ENCODE measurements at regions not wholly inside any gene's neighbourhood (a gene's known extent, or its start where the extent isn't known, plus 50 kb on each side); places are given as distances from the start of the nearest gene placed in this dataset.
A peak's percentile ranks its signal among the peaks of the same experiment; 100 is the strongest.

DNA sequence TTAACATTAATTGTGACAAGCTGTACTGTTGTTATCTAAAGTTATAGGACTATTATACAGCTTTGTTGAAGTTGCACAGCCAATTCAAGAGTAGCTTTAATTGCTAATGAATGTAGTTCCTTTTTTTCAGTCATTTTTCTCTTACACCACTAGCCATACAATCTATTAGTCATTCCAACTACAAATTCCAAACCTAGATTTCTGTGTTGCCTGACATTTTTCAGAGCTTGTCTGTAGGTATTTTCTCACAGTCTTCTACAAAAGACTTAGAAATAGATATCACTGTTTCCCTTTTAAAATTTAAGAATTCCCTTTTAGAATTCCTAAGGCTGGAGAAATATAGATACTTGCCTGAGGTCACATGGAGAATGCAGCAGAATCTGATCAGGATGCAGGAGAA is 307.0 kb upstream of the HS3ST1 start:
- no peak overlapping the region for H3K4me2 ChIP-seq
- H3K27me3 ChIP-seq (ENCODE audit: insufficient read depth, low read depth): no peaks in the 10 kb centered on the region
- H3K9me2 ChIP-seq (ENCODE audit: insufficient read depth): no peaks in the 10 kb centered on the region
- CTCF ChIA-PET: no interaction called here
- no peaks in the 10 kb centered on the region for H3K79me2 ChIP-seq (ENCODE audit: low read depth)
- POLR2A ChIA-PET (ENCODE audit: unreplicated experiment): no interaction called here
- no peak overlapping the region for H2AFZ ChIP-seq
- H3F3A ChIP-seq (ENCODE audit: insufficient read depth, low read depth): peaks cover 2% of the 10 kb centered on the region; the same call in 1 of the 2 replicates
- H3K9me3 ChIP-seq (ENCODE audit: insufficient read depth, low read depth): 0 out of 2 replicates have a peak, but pooled peaks cover 2% of the 10 kb centered on the region
- intact Hi-C loops (cut with micrococcal nuclease; ENCODE audit: unreplicated experiment): no loop called here
- TF ChIP-seq, protein P1, sequence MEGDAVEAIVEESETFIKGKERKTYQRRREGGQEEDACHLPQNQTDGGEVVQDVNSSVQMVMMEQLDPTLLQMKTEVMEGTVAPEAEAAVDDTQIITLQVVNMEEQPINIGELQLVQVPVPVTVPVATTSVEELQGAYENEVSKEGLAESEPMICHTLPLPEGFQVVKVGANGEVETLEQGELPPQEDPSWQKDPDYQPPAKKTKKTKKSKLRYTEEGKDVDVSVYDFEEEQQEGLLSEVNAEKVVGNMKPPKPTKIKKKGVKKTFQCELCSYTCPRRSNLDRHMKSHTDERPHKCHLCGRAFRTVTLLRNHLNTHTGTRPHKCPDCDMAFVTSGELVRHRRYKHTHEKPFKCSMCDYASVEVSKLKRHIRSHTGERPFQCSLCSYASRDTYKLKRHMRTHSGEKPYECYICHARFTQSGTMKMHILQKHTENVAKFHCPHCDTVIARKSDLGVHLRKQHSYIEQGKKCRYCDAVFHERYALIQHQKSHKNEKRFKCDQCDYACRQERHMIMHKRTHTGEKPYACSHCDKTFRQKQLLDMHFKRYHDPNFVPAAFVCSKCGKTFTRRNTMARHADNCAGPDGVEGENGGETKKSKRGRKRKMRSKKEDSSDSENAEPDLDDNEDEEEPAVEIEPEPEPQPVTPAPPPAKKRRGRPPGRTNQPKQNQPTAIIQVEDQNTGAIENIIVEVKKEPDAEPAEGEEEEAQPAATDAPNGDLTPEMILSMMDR (conservative IDR thresholded peaks at IDR 0.05): no peak
- no peak for TF ChIP-seq EZH2 (IDR thresholded peaks at IDR 0.05; ENCODE audit: low read depth)
- DNase-seq: no peak
- no peak overlapping the region for H3K4me3 ChIP-seq
- no TSS peak for BruUV-seq (replicated peaks)
- no peak overlapping the region for H3K27ac ChIP-seq
- no peaks in the 10 kb centered on the region for H4K20me1 ChIP-seq (ENCODE audit: insufficient read depth)
- H3K4me1 ChIP-seq (replicated peaks; ENCODE audit: insufficient read depth): peaks cover under 1% of the 10 kb centered on the region; the same call in 1 of the 2 replicates
- H3K36me3 ChIP-seq (ENCODE audit: low read depth): no peaks in the 10 kb centered on the region

DNA sequence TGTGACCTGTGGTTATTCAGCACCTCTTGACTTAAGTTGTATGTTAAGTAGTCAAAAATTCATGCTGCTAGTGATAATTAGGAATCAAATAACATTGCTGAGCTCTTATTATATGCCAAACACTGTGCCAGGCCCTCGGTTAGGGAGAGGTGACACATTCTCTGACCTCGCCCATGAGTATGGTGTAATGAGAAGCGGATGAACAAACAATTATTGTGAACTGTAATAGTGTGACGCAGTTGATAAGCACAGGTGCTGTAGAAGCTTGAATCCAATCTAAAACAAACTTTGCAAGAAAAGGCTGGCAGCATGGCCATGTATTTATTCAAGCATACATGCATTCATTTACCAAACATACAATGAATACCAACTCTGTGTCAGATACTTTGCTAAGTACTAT is 303.5 kb upstream of the HS3ST1 start:
- BruUV-seq (replicated peaks): no TSS peak
- H4K20me1 ChIP-seq (ENCODE audit: insufficient read depth): no peaks in the 10 kb centered on the region
- TF ChIP-seq, protein P1 (conservative IDR thresholded peaks at IDR 0.05): no peak
- no peak for TF ChIP-seq EZH2 (IDR thresholded peaks at IDR 0.05; ENCODE audit: low read depth)
- H3F3A ChIP-seq (ENCODE audit: insufficient read depth, low read depth): no peaks in the 10 kb centered on the region
- H3K27me3 ChIP-seq (ENCODE audit: insufficient read depth, low read depth): no peaks in the 10 kb centered on the region
- no peak overlapping the region for H3K4me3 ChIP-seq
- H3K79me2 ChIP-seq (ENCODE audit: low read depth): no peaks in the 10 kb centered on the region
- no peak overlapping the region for H3K4me2 ChIP-seq
- 0 out of 2 replicates have a peak, but pooled peaks cover 5% of the 10 kb centered on the region for H3K4me1 ChIP-seq (replicated peaks; ENCODE audit: insufficient read depth)
- H3K9me3 ChIP-seq (ENCODE audit: insufficient read depth, low read depth): 0 out of 2 replicates have a peak, but pooled peaks cover 4% of the 10 kb centered on the region
- peak in 1 of 2 experiments; percentile 38 for DNase-seq
- intact Hi-C loops (cut with micrococcal nuclease; ENCODE audit: unreplicated experiment): no loop called here
- H3K36me3 ChIP-seq (ENCODE audit: low read depth): no peaks in the 10 kb centered on the region
- H3K27ac ChIP-seq: no peak overlapping the region
- CTCF ChIA-PET: interaction anchor here (0.5 kb wide), 1 partner anchor 9 kb away, joined by 5 read pairs; no protein-coding TSS in a partner anchor
- no peaks in the 10 kb centered on the region for H3K9me2 ChIP-seq (ENCODE audit: insufficient read depth)
- H2AFZ ChIP-seq: no peak overlapping the region
- POLR2A ChIA-PET (ENCODE audit: unreplicated experiment): interaction anchor here (0.7 kb wide), 1 partner anchor 206 kb away, joined by 7 read pairs; no protein-coding TSS in a partner anchor

DNA sequence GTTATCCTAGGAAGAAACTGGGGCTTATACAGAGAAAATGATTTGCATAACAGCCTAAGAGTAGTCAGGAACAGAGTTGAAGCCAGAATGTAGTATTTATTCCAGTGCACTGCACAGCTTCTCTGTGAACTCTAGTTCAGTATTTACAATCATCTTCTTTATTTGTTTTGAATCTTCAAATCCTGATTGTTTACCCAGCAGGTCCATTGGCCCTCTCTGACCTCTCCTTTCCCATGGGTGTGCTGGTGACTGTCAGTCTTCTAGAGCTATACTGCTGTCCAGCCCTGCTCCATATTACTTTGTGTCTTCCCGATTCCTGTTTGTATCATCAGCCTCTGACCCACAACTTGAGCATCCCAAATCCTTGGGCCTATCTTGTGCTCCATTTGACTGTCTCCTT is 301.9 kb upstream of the HS3ST1 start:
- CTCF ChIA-PET: no interaction called here
- no peaks in the 10 kb centered on the region for H3K36me3 ChIP-seq (ENCODE audit: low read depth)
- BruUV-seq (replicated peaks): no TSS peak

More for the DNA sequence above, 301.9 kb upstream of the HS3ST1 start:
- H3K4me2 ChIP-seq: no peak overlapping the region
- H3F3A ChIP-seq (ENCODE audit: insufficient read depth, low read depth): no peaks in the 10 kb centered on the region
- 0 out of 2 replicates have a peak, but pooled peaks cover 5% of the 10 kb centered on the region for H3K4me1 ChIP-seq (replicated peaks; ENCODE audit: insufficient read depth)
- H3K79me2 ChIP-seq (ENCODE audit: low read depth): no peaks in the 10 kb centered on the region
- POLR2A ChIA-PET (ENCODE audit: unreplicated experiment): no interaction called here
- no peaks in the 10 kb centered on the region for H4K20me1 ChIP-seq (ENCODE audit: insufficient read depth)
- no peaks in the 10 kb centered on the region for H3K9me2 ChIP-seq (ENCODE audit: insufficient read depth)
- no peak for DNase-seq
- no peak overlapping the region for H3K27ac ChIP-seq
- H3K4me3 ChIP-seq: no peak overlapping the region
- intact Hi-C loops (cut with micrococcal nuclease; ENCODE audit: unreplicated experiment): no loop called here
- H2AFZ ChIP-seq: no peak overlapping the region
- 0 out of 2 replicates have a peak, but pooled peaks cover 4% of the 10 kb centered on the region for H3K9me3 ChIP-seq (ENCODE audit: insufficient read depth, low read depth)
- no peaks in the 10 kb centered on the region for H3K27me3 ChIP-seq (ENCODE audit: insufficient read depth, low read depth)
- no peak for TF ChIP-seq EZH2 (IDR thresholded peaks at IDR 0.05; ENCODE audit: low read depth)
- TF ChIP-seq, protein P1 (conservative IDR thresholded peaks at IDR 0.05): no peak

Measured in PC-9 (cell line).